Body of pancreas (tissue), 4 donors: ENCODE measurements at regions not wholly inside any gene's neighbourhood (a gene's known extent, or its start where the extent isn't known, plus 50 kb on each side); places are given as distances from the start of the nearest gene placed in this dataset.

ENCODE experiments used
- ATAC-seq: fragments of 150-250 bp; one replicate; pipeline ENCODE4 v1.9.1; 2016
- DNase-seq, 4 donors: peaks; one replicate each; pipeline ENCODE4 v3.0.0-alpha.2; 2019
- H3K27ac ChIP-seq, 4 donors: fragments of 200-600 bp; sonication (generic); 1 replicate in 3 of 4; 2 replicates in 1 of 4; pipeline versions ENCODE4 v1.5.1 to v1.6.1; 2016 to 2019; ENCODE audit warnings: mild to moderate bottlenecking in 1 of 4, mixed read lengths in 1 of 4, moderate library complexity in 1 of 4
- H3K27me3 ChIP-seq, 2 donors: fragments of 200-600 bp; sonication (generic); one replicate each; pipeline ENCODE4 v1.6.0; 2016; ENCODE audit warnings: mild to moderate bottlenecking in 1 of 2
- H3K36me3 ChIP-seq, 2 donors: fragments of 200-600 bp; sonication (generic); replicated peaks in 1 of 2; 2 replicates each; pipeline ENCODE4 v1.5.1; 2016; ENCODE audit warnings: low read depth in 2 of 2; ENCODE audit not compliant: insufficient read depth in 1 of 2
- H3K4me1 ChIP-seq: fragments of 200-600 bp; sonication (generic); one replicate; pipeline ENCODE4 v1.6.0; 2016
- H3K4me3 ChIP-seq, 2 donors: fragments of 200-600 bp; sonication (generic); 1 replicate in 1 of 2; 2 replicates in 1 of 2; pipeline ENCODE4 v1.5.1; 2016 to 2019
- H3K9me3 ChIP-seq, 3 donors: fragments of 200-600 bp; sonication (generic); 1 replicate in 2 of 3; 2 replicates in 1 of 3; pipeline ENCODE4 v1.5.1; 2016
- POLR2A ChIP-seq, 3 donors: fragments of 450-650 bp; IDR thresholded peaks; one replicate each; pipeline ENCODE4 v1.6.1; 2016; ENCODE audit warnings: antibody characterized with exemption in 3 of 3, mild to moderate bottlenecking in 2 of 3
- WGBS, 2 donors: methylation state at CpG; one replicate each; pipeline ENCODE4 v1.1.5; 2017; 5-methylcytosine and 5-hydroxymethylcytosine counted together
- intact Hi-C: fragments of 100-400 bp; cut with DNase I; formaldehyde crosslinking; loops from one replicate; pipeline ENCODE4 v1.15.1; 2023
- TF ChIP-seq, protein P1 (sequence below), 7 experiments: fragments of 450-650 bp in 4 of 7; fragments of 200-600 bp in 3 of 7; sonication (generic) in 3 of 7; IDR thresholded peaks; one replicate each; pipeline ENCODE4 v1.5.1; 2016 to 2019; ENCODE audit warnings: antibody characterized with exemption in 7 of 7

DNA sequence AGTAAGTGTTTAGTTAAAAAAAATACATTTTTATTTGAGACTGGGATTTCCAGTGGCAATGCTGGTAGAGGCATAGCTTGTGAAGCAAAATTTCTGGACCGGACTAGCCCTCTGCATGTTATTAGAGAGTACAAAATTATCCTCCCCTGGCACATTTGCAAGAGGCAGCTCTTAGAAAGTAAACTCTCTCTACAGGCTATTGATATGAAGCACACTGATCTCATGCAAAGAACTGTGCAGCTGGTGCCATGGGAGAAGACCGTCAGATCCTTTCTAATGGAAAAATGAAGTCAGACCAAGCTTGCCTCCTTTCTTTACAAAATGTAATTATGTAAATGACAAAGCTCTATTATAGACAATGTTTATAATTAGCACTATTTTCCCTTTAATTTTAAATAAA lies 2717.2 kb downstream of the PCDH7 start:
- intact Hi-C loops = no loop called here
- Histone ChIP-seq H3K36me3 (no peaks in the 10 kb centered on the region), H3K27ac (no peak overlapping the region), H3K4me3 (no peak overlapping the region), H3K4me1 (no peaks in the 10 kb centered on the region), H3K9me3 (no peaks in the 10 kb centered on the region), H3K27me3 (no peaks in the 10 kb centered on the region)
- TF ChIP-seq, protein P1, sequence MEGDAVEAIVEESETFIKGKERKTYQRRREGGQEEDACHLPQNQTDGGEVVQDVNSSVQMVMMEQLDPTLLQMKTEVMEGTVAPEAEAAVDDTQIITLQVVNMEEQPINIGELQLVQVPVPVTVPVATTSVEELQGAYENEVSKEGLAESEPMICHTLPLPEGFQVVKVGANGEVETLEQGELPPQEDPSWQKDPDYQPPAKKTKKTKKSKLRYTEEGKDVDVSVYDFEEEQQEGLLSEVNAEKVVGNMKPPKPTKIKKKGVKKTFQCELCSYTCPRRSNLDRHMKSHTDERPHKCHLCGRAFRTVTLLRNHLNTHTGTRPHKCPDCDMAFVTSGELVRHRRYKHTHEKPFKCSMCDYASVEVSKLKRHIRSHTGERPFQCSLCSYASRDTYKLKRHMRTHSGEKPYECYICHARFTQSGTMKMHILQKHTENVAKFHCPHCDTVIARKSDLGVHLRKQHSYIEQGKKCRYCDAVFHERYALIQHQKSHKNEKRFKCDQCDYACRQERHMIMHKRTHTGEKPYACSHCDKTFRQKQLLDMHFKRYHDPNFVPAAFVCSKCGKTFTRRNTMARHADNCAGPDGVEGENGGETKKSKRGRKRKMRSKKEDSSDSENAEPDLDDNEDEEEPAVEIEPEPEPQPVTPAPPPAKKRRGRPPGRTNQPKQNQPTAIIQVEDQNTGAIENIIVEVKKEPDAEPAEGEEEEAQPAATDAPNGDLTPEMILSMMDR (IDR thresholded peaks at IDR 0.05) = no peak
- no peak for TF ChIP-seq POLR2A (IDR thresholded peaks at IDR 0.05)
- 62 to 66% methylated on average over 2 of the region's 2 CpGs for WGBS, 2 donors
- ATAC-seq (no peak), DNase-seq (no peak)

DNA sequence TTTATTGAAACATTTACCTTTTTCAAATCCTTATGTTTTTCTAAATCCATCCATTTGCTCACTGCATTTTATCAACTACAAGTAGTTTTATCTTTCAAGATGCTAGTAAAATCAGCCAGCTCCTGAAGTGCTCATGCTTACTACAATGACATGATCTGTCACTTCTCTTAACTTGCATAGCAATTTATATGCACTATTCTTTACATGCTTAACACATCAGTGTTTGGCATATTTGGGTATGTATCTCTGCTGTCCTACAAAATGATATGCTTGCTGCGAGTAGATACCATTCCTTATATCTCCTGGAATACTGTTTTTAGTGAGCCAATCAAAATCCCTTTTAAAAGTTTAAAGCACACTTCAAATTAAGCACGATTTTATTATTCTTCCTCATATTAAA lies 2726.8 kb downstream of the PCDH7 start:
- Histone ChIP-seq H3K27me3 (no peaks in the 10 kb centered on the region), H3K4me3 (no peak overlapping the region), H3K9me3 (no peaks in the 10 kb centered on the region), H3K27ac (no peak overlapping the region), H3K4me1 (no peaks in the 10 kb centered on the region), H3K36me3 (no peaks in the 10 kb centered on the region)
- TF ChIP-seq, protein P1 (IDR thresholded peaks at IDR 0.05) = no peak
- TF ChIP-seq POLR2A (IDR thresholded peaks at IDR 0.05) = no peak
- intact Hi-C loops = no loop called here
- DNase-seq (no peak), ATAC-seq (no peak)
- 56 to 59% methylated on average over 2 of the region's 2 CpGs for WGBS, 2 donors

DNA sequence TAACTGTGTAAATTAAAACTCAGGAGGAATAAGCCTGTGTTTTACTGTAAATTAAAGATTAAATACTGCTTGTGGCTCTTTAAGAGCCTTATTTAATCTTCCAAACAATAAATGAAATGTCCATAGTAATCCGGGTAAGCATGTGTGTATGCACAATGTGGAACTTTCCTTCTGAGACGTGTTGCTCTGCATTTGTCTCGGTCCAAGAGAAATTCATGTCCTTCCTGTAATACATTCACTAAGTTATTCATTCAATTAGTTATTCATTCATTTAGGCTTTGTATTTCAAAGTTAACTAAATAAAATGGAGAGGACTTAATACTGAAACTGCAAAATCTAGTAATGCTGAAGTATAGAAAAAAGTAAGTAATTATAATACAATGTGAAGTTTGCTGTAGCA lies 2728.8 kb downstream of the PCDH7 start:
- no peaks in the 10 kb centered on the region for H3K9me3 ChIP-seq
- no peak for DNase-seq
- ATAC-seq = no peak
- 56 to 60% methylated on average over 3 of the region's 3 CpGs for WGBS, 2 donors
- no peaks in the 10 kb centered on the region for H3K36me3 ChIP-seq
- no peak overlapping the region for H3K4me3 ChIP-seq
- H3K27me3 ChIP-seq = no peaks in the 10 kb centered on the region
- H3K4me1 ChIP-seq = no peaks in the 10 kb centered on the region
- TF ChIP-seq POLR2A (IDR thresholded peaks at IDR 0.05) = no peak
- TF ChIP-seq, protein P1 (IDR thresholded peaks at IDR 0.05) = no peak
- intact Hi-C loops = no loop called here
- no peak overlapping the region for H3K27ac ChIP-seq

DNA sequence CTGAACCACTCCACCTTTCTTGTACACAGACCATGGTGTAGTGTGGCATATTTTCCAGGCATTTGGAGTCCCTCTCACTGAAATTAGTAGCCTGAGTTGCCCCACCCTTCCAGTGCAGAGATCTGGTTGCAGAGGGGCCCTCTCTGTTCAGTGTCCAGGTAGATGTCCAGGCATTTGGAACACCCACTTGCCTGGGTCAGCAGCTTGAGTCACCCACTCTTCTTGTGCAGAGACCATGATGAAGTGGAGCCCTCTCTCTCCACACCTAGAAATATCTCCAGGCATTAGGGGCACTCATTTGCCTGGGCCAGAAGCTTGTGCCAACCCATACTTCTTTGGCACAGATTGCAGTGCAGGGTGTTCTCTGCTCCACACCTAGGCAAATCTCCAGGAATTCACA lies 2733.3 kb downstream of the PCDH7 start:
- DNase-seq (no peak), ATAC-seq (no peak)
- Histone ChIP-seq H3K27me3 (no peaks in the 10 kb centered on the region), H3K36me3 (no peaks in the 10 kb centered on the region), H3K9me3 (no peaks in the 10 kb centered on the region), H3K27ac (no peak overlapping the region), H3K4me1 (no peaks in the 10 kb centered on the region), H3K4me3 (no peak overlapping the region)
- intact Hi-C loops = no loop called here
- no peak for TF ChIP-seq POLR2A (IDR thresholded peaks at IDR 0.05)
- TF ChIP-seq, protein P1 (IDR thresholded peaks at IDR 0.05) = no peak

DNA sequence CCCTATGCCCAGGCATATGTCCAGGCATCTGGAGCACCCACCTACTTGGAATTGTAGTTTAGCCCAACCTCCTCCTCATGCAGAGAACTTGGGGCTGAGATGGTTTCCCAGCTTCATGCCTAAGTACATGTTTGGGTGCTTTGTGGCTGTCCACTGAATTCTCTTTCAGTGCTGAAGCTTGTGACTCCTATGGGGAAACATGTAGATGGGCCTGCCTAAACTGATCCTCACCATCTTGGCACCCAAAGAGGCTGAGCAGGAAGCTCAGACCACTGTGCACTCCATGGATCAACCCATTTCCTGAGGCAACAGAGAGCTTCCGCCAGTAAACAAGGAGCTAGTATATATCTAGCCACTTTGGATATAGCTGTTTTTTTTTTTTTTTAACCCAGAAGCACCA lies 2733.7 kb downstream of the PCDH7 start:
- Histone ChIP-seq H3K9me3 (no peaks in the 10 kb centered on the region), H3K36me3 (no peaks in the 10 kb centered on the region), H3K27me3 (no peaks in the 10 kb centered on the region), H3K27ac (no peak overlapping the region), H3K4me3 (no peak overlapping the region), H3K4me1 (no peaks in the 10 kb centered on the region)
- 65 to 83% methylated on average over 1 of the region's 1 CpG for WGBS, 2 donors
- intact Hi-C loops = no loop called here
- TF ChIP-seq, protein P1 (IDR thresholded peaks at IDR 0.05) = no peak
- TF ChIP-seq POLR2A (IDR thresholded peaks at IDR 0.05) = no peak
- ATAC-seq = no peak
- DNase-seq = no peak
